ENCODE measurements at regions not wholly inside any gene's neighbourhood (a gene's known extent, or its start where the extent isn't known, plus 50 kb on each side); places are given as distances from the start of the nearest gene placed in this dataset.

GRCh38 chr22:48169227-48169626 is 1406.8 kb downstream of the TBC1D22A start:
- TF ChIP-seq SMC3 (IDR thresholded peaks at IDR 0.05; ENCODE audit: low read depth, low read length): no peak
- TF ChIP-seq, protein P1, sequence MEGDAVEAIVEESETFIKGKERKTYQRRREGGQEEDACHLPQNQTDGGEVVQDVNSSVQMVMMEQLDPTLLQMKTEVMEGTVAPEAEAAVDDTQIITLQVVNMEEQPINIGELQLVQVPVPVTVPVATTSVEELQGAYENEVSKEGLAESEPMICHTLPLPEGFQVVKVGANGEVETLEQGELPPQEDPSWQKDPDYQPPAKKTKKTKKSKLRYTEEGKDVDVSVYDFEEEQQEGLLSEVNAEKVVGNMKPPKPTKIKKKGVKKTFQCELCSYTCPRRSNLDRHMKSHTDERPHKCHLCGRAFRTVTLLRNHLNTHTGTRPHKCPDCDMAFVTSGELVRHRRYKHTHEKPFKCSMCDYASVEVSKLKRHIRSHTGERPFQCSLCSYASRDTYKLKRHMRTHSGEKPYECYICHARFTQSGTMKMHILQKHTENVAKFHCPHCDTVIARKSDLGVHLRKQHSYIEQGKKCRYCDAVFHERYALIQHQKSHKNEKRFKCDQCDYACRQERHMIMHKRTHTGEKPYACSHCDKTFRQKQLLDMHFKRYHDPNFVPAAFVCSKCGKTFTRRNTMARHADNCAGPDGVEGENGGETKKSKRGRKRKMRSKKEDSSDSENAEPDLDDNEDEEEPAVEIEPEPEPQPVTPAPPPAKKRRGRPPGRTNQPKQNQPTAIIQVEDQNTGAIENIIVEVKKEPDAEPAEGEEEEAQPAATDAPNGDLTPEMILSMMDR (conservative IDR thresholded peaks at IDR 0.05; ENCODE audit: low read depth, low read length): no peak
- TF ChIP-seq BHLHE40 (IDR thresholded peaks at IDR 0.05; ENCODE audit: low read depth, low read length): no peak
- no peak for TF ChIP-seq POLR2A (IDR thresholded peaks at IDR 0.05; ENCODE audit: low read depth, low read length)

All from IMR-90 (cell line).